CD14-positive monocyte (primary cell): ENCODE measurements at regions not wholly inside any gene's neighbourhood (a gene's known extent, or its start where the extent isn't known, plus 50 kb on each side); places are given as distances from the start of the nearest gene placed in this dataset.

Source experiments
- DNase-seq, 3 donors: peaks; one replicate each; pipeline ENCODE4 v3.0.0-alpha.2; 2011 to 2022
- H2AFZ ChIP-seq: 2 replicates; pipeline ENCODE4 v1.6.0; 2012; ENCODE audit warnings: mild to moderate bottlenecking, low read depth, low read length, inconsistent platforms; ENCODE audit not compliant: insufficient read depth, poor library complexity, severe bottlenecking
- H3K27ac ChIP-seq, 2 donors: 1 replicate in 1 of 2; 2 replicates in 1 of 2; pipeline ENCODE4 v1.5.1; 2012 to 2013; ENCODE audit warnings: low read length in 2 of 2, control low read depth in 1 of 2, inconsistent platforms in 1 of 2, low read depth in 1 of 2, mild to moderate bottlenecking in 1 of 2
- H3K27me3 ChIP-seq, 2 donors: one replicate each; pipeline versions ENCODE4 v1.6.0 to v1.6.1; 2011 to 2013; ENCODE audit warnings: low read length in 2 of 2; ENCODE audit not compliant: control insufficient read depth in 2 of 2, insufficient read depth in 2 of 2
- H3K36me3 ChIP-seq, 2 donors: replicated peaks in 1 of 2; 1 replicate in 1 of 2; 2 replicates in 1 of 2; pipeline versions ENCODE4 v1.5.1 to v1.6.1; 2012 to 2013; ENCODE audit warnings: low read length in 2 of 2, control low read depth in 1 of 2, inconsistent platforms in 1 of 2, mild to moderate bottlenecking in 1 of 2; ENCODE audit not compliant: insufficient read depth in 2 of 2, control insufficient read depth in 1 of 2
- H3K4me1 ChIP-seq, 2 donors: 1 replicate in 1 of 2; 2 replicates in 1 of 2; pipeline versions ENCODE4 v1.5.1 to v1.6.1; 2012 to 2013; ENCODE audit warnings: low read length in 2 of 2, control low read depth in 1 of 2, inconsistent platforms in 1 of 2, mild to moderate bottlenecking in 1 of 2, moderate library complexity in 1 of 2; ENCODE audit not compliant: insufficient read depth in 2 of 2, control insufficient read depth in 1 of 2
- H3K4me2 ChIP-seq: replicated peaks from 2 replicates; pipeline ENCODE3; 2012; ENCODE audit warnings: low read length, moderate library complexity, mild to moderate bottlenecking; ENCODE audit not compliant: poor library complexity, severe bottlenecking; ENCODE audit errors: extremely low read depth
- H3K4me3 ChIP-seq, 3 experiments: fragments of 200-600 bp in 1 of 3; sonication (generic) in 1 of 3; replicated peaks in 1 of 3; 1 replicate in 2 of 3; 2 replicates in 1 of 3; pipeline ENCODE4 v1.5.1; 2011 to 2013; ENCODE audit warnings: low read length in 3 of 3, mild to moderate bottlenecking in 3 of 3, control low read depth in 2 of 3, low read depth in 2 of 3, inconsistent platforms in 1 of 3, moderate library complexity in 1 of 3
- H3K79me2 ChIP-seq: 2 replicates; pipeline ENCODE4 v1.6.0; 2012; ENCODE audit warnings: mild to moderate bottlenecking, control low read depth, inconsistent platforms, low read length, moderate library complexity; ENCODE audit not compliant: insufficient read depth
- H3K9ac ChIP-seq: 2 replicates; pipeline ENCODE4 v1.6.0; 2017; ENCODE audit warnings: low read length, mild to moderate bottlenecking; ENCODE audit not compliant: insufficient read depth, poor library complexity, severe bottlenecking
- H3K9me3 ChIP-seq, 2 donors: replicated peaks in 1 of 2; 1 replicate in 1 of 2; 2 replicates in 1 of 2; pipeline versions ENCODE4 v1.5.1 to v1.6.1; 2012 to 2013; ENCODE audit warnings: low read length in 2 of 2, control low read depth in 1 of 2; ENCODE audit not compliant: control insufficient read depth in 1 of 2, insufficient read depth in 1 of 2
- H4K20me1 ChIP-seq: 2 replicates; pipeline ENCODE4 v1.6.0; 2012; ENCODE audit warnings: mild to moderate bottlenecking, low read length, control low read depth, moderate library complexity; ENCODE audit not compliant: insufficient read depth
- H3K27ac Mint-ChIP-seq, 7 donors: one replicate each; pipeline ENCODE4 v1.8.0; 2020; ENCODE audit warnings: mild to moderate bottlenecking in 7 of 7, mixed read lengths in 7 of 7, moderate library complexity in 6 of 7, inconsistent platforms in 2 of 7
- H3K27me3 Mint-ChIP-seq, 3 donors: one replicate each; pipeline ENCODE4 v1.8.0; 2021 to 2022; ENCODE audit warnings: low read depth in 3 of 3, mild to moderate bottlenecking in 3 of 3, mixed read lengths in 3 of 3, moderate library complexity in 3 of 3, inconsistent platforms in 1 of 3
- H3K36me3 Mint-ChIP-seq, 2 donors: one replicate each; pipeline ENCODE4 v1.8.0; 2020; ENCODE audit warnings: mixed read lengths in 2 of 2, inconsistent platforms in 1 of 2, mild to moderate bottlenecking in 1 of 2
- H3K4me1 Mint-ChIP-seq: one replicate; pipeline ENCODE4 v1.8.0; 2020; ENCODE audit warnings: mild to moderate bottlenecking, mixed read lengths
- H3K4me3 Mint-ChIP-seq, 2 donors: one replicate each; pipeline ENCODE4 v1.8.0; 2020; ENCODE audit warnings: mild to moderate bottlenecking in 2 of 2, mixed read lengths in 2 of 2, moderate library complexity in 1 of 2
- H3K9me3 Mint-ChIP-seq, 7 donors: one replicate each; pipeline ENCODE4 v1.8.0; 2020 to 2022; ENCODE audit warnings: mixed read lengths in 7 of 7, mild to moderate bottlenecking in 6 of 7, moderate library complexity in 6 of 7, inconsistent platforms in 2 of 7
- CTCF ChIP-seq: fragments of 200-600 bp; IDR thresholded peaks from one replicate; pipeline ENCODE4 v1.8.0; 2022; ENCODE audit warnings: antibody characterized with exemption, mild to moderate bottlenecking
- WGBS: methylation state at CpG from one replicate; pipeline ENCODE4 v1.1.5; 2013; ENCODE audit warnings: missing lambda C conversion rate; ENCODE audit not compliant: insufficient coverage; 5-methylcytosine and 5-hydroxymethylcytosine counted together
- intact Hi-C, 2 donors: fragments of 100-400 bp; cut with micrococcal nuclease; formaldehyde crosslinking; loops; one replicate each; pipeline versions ENCODE4 v1.15.0 to v1.15.1; 2023

- Mint-ChIP-seq H3K4me1 (peaks cover 3% of the 10 kb centered on the region), H3K27me3 (peaks cover 2 to 8% (median 5%) of the 10 kb centered on the region in 3 donors), H3K4me3 (no peak overlapping the region), H3K9me3 (peaks cover 0 to 4% (median 0%) of the 10 kb centered on the region in 7 donors), H3K36me3 (no peaks in the 10 kb centered on the region), H3K27ac (no peak overlapping the region)
- DNase-seq: no peak
- Histone ChIP-seq H3K27ac (no peak overlapping the region), H3K36me3 (no peaks in the 10 kb centered on the region), H3K4me1 (peaks cover 2 to 3% of the 10 kb centered on the region in 2 donors), H2AFZ (no peak overlapping the region), H3K4me2 (no peak overlapping the region), H3K27me3 (peaks cover 0 to 8% of the 10 kb centered on the region in 2 donors), H3K79me2 (no peaks in the 10 kb centered on the region), H4K20me1 (no peaks in the 10 kb centered on the region), H3K9ac (no peak overlapping the region), H3K4me3 (no peak overlapping the region), H3K9me3 (no peaks in the 10 kb centered on the region)
- WGBS: no CpG with 5 or more reads among the region's 2 CpGs
- no peak for TF ChIP-seq CTCF
- intact Hi-C loops: no loop called here
These were observed 203.6 kb downstream of the ZNF365 start for GRCh38 chr10:62577666-62578291.

GRCh38 chr10:62578301-62578700 lies 204.1 kb downstream of the ZNF365 start:
- H3K4me1 Mint-ChIP-seq: peaks cover 7% of the 10 kb centered on the region
- 100% methylated on average over 4 of the region's 6 CpGs for WGBS

More at GRCh38 chr10:62578301-62578700, 204.1 kb downstream of the ZNF365 start:
- Mint-ChIP-seq H3K27me3 (peaks cover 2 to 8% (median 5%) of the 10 kb centered on the region in 3 donors), H3K27ac (no peak overlapping the region), H3K36me3 (no peaks in the 10 kb centered on the region), H3K9me3 (peaks cover 0 to 4% (median 0%) of the 10 kb centered on the region in 7 donors), H3K4me3 (no peak overlapping the region)
- no peak overlapping the region for H3K9ac ChIP-seq
- no peaks in the 10 kb centered on the region for H3K9me3 ChIP-seq
- intact Hi-C loops: no loop called here
- TF ChIP-seq CTCF: no peak
- no peak overlapping the region for H3K27ac ChIP-seq
- DNase-seq: no peak
- no peaks in the 10 kb centered on the region for H3K79me2 ChIP-seq
- no peak overlapping the region for H2AFZ ChIP-seq
- peaks cover 0 to 8% of the 10 kb centered on the region in 2 donors for H3K27me3 ChIP-seq
- no peaks in the 10 kb centered on the region for H3K36me3 ChIP-seq
- H3K4me1 ChIP-seq: peaks cover 4 to 5% of the 10 kb centered on the region in 2 donors
- no peaks in the 10 kb centered on the region for H4K20me1 ChIP-seq
- no peak overlapping the region for H3K4me2 ChIP-seq
- H3K4me3 ChIP-seq: no peak overlapping the region
